GF-D8 (cell line): ENCODE measurements at regions not wholly inside any gene's neighbourhood (a gene's known extent, or its start where the extent isn't known, plus 50 kb on each side); places are given as distances from the start of the nearest gene placed in this dataset.
"Not testable (repeated sequence)": the region's sequence is repeated elsewhere in the genome, so short reads cannot be mapped to it uniquely, and the experiment has no call there.

Experiments
- DNase-seq: peaks from one replicate; lab custom pipeline; 2025; lab: John Stamatoyannopoulos, UW

DNA sequence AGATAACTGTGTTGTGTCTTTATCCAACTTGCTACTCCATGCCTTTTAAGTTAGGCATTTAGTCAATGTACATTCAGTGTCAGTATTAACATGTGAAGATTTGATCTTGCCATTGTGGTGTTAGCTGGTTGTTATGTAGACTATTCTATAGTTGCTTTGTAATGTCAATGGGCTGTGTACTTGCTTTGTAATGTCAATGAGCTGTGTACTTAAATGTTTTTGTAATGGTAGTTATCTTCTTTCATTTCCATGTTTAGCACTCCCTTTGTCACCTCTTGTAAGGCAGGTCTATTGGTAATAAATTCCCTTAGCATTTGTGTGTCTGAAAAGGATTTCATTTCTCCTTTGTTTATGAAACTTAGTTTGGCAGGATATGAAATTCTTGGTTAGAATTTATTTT is 53.4 kb downstream of the MC4R start:
- DNase-seq: no peak

DNA sequence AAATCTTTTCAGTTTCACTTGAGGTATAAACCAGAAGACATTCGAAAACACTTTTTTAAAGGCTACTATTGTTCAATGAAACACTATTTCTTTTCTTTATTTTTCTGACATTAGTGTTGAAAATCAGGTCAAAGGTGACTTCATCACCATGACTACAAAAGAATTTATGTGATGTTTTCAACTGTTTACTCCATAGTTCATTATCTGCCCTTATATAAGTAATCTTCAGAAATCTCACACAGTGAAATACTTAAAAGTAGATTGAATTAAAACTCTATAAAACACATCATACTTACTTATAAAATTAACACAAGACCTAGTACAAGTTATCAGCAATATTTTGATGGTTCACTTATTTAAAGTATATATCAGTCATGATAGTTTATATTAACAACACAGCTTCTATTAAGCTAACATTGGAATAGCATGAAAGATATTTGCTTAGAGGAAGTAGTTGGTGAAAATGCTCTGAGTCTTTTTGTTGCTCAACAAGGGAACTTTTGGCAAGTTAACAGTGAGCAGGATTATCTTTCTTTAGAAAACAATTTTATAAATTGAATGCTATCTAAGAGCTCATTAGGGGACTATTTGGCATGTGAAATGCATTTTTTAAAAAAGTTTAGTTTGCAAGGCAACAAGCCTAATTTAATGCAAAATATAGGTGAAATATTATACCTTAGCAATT is 60.8 kb downstream of the MC4R start:
- no peak for DNase-seq

DNA sequence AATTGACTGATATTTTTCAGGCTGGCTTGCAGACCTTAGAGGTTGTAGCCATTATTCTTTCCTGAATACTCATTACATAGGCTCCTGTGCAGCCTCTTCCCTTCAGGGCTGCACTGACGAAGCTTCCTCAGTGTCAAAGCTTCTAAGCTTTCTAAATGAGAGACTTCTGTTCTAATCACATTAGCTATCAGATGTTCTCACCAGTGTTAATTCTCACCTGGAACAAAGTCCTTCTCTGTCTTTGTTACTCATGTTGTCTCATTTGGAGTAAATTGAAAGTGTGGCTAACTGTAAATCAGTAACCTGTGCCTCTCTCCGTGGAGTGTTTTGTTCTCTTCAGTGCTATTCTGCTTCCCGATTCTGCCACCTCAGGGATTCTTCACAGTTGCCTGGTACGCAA is 76.9 kb downstream of the MC4R start:
- no peak for DNase-seq

DNA sequence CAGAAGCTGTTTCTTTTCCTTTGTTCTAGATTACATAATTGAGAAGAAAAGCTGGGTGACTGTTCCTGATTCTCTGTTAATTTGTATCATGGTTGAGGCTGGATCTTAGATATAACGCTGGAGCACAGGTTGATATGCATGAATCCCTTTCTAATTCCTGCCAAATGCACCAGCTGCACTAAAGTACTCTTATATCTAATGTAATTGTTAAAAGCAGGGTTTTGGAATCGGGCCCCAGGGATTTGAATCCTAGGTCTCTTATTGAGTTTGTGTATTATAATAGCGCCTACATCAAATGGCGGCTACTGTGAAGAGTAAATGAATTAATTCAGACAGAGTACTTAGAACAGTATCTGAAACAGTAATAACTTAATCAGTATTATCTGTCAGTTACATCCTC is 80.4 kb downstream of the MC4R start:
- no peak for DNase-seq

DNA sequence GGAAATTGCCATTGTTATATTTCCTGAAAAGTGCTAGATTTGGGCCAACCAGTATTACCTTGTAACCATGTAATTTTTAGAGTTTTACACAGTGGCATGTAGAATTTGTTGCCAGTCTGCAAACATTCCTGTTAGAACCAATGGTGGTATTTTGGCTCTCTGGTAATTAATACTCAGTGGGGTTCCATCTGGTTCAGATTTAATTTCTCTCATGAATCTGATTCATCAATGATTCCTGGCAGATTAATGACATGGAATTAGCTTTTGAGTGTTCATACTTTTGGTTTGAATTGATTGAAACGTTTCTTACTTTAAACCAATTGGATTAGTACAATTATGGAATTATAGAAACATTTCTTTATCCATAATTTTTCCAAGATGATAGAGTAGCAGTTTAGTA is 93.2 kb downstream of the MC4R start:
- DNase-seq: no peak

DNA sequence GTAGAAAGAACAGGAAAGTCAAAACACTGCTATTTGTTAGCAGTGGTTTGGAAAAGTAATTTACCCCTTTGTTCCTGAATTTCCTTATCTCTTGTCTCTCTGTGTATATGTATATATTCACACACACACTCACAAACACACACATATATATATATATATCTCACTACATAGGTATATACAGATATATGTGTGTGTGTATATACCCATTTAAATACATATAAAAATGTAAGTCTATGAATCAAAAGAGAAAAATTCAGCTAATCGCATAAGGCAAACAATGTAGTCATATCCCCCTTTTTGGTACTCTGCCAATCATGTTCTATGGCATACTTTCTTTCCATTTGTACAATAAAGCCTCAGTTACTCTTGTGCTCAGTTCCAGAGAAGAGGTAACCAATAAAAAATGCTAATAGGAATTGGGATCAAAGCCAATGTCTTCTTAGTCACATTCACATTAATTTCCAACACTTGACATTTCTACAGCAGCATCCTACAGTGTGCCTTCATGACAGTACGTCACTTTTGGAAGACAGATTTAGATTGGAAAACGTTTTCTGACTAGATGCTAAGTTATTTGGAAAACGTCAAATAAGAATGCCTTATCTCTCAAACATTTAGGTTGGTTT is 94.6 kb downstream of the MC4R start:
- no peak for DNase-seq

DNA sequence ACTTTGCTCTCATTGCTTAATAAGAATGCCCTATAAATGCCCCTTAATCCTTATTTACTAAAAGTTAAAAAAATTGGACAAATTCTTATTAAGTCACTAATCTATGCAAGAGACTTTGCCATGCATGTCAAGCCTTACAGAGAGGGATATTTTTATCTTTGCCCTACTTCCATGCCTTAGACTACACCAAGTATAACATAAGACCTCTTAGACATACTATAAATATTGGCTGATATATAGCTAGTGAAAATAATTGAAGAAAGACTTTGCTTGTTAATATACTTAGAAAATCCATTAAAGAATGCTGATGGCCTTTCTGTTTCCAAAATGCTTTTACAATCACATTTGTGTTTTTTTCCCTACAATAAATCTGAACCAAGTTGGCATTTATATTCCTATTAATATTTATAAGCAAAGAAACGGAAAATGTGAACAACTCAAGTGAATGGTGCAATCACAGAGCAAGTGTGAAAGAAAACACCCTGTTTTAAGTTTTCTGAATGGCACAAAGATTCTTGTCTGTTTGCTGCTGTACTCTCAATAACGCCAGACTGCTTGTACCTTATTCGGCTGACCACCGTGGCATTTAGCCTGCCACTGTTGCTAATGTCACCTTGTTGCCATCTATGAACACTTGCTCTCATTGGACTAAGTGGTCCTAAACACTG is 105.0 kb downstream of the MC4R start:
- DNase-seq: no peak

DNA sequence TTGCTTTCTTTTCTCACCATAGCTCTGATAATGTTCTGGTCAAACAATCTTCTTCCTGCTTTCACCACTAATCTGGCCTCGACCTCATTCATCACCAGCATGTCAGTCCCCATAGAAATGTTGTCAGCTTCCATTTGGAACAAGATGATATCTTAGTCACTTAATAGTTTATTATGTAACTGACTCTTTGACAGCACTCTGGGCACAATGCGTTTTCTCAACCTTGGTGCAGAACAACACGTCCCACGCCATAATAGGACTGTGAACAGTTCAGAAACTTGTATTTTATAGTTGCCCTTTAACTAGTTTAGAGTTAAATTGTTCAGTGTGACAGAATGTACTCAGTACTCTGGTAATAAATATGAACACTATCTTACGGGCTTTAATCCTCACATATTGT is 106.0 kb downstream of the MC4R start:
- DNase-seq: no peak

DNA sequence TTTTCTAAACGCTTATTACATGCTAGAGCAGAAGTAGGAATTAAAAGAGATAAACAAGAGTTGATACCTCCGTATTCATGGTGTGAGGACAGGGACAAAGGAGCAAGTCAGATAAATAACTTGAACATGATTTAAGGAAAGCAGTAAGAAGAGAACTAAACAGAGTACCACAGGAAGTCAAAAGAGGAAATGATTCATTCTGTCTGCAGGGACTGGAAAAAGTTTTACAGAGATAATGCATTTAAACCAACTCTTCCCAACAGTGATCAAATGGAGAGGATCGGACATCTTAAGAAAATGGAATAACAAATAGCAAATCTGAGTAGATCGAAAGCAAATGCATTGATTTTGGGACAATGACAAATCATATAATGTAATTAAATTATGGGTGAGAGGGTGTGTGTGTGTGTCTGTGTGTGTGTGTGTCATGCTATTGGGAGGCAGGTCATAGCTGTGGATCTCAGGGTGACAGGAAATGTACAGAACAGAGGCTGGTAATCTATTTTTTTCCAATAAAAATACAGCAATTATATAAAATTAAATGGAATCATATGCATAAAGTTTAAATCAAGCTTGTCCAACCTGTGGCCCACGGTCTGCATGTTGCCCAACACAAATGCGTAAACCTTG is 113.4 kb downstream of the MC4R start:
- no peak for DNase-seq

DNA sequence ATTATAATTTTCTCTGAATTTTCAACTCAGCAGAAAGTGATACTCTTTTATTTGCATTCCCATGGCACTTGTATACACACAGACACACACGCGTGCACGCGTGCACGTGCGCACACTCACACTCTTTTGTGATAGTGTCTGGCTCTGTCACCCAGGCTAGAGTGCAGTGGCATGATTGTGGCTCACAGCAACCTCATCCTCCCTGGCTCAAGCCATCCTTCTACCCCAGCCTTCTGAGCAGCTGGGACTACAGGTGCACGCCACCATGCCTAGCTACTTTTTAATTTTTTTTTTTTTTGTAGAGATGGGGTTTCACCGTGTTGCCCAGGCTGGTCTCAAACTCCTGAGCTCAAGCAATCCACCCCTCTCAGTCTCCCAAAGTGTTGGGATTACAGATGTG is 123.2 kb downstream of the MC4R start:
- DNase-seq: no peak

DNA sequence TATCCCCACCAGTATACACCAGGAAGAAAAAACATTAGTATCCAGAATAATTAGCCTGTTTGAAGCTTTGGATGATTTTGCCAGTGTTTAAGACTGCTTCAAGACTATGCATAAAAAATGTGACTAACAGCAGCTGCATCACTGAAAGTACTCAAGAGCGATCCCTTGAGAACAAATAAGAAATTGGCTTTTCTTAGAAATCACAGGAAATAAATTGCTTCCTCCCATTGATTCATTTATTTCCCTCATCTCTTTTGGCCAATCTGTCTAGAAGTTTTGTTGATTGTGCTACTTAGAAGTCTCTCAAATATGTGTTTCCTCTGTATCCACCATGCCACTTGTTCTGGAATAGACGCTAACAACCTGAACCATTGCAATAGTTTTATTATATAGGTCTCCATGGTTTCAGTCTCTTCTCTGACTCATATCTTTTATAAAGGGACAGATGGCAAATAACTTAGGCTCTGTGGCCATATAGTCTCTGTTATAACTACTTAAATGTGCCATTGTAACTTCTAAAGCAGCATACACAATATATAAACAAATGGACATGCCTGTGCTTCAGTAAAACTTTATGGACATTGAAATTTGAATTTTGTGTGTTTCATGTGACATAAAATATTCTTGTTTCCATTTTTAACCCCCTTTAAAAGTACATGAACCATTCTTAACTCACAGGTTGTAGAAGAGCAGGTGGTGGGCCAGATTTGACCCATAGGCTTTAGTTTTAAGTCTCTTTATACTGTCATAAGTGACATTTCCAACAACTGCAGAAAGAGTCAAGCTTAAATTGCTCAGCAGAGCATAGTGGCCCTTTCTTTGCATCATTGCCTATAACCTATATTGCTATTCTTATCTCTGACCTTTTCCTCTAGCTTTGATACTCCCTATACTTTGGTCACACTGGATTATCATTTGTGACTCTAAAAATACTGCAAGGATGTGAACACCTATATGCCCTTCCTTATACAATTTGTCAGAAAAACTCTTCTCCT is 123.9 kb downstream of the MC4R start:
- no peak for DNase-seq

DNA sequence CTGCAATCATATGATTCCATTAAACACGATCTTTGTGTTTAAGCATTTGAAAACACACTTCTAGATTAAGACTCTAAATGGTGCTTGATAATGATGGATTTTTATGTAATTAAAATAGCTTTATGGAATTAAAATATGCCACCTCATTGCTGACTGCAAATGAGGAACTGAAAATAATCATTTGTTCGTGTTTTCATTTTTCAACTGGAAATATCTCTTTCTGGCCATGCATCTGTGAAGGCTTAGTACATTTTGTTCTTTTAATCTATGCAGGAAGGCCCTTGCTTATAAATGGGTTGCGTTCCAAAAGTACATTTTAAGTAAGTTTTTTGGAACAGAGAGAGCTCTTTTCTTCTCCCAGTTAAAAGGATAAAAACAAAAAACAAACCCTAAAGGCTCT is 125.5 kb downstream of the MC4R start:
- DNase-seq: no peak

DNA sequence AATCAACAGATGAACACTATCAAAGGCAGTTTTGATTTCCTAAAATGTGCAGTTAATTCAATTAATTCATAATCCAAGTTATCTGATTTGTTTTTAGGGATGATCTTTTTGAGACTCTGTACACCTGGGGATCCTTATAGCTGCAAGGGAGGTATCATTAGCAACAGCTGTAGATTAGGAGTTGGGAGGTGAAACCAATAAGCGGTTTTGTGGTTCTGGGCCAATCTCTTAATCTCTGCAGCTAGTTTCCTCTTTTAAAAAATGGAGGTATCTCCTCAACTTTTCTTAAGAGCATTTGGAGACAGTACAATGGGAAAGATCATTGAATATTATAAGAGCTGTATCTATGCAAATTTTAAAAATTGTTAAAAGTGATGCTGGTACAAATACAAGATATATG is 126.0 kb downstream of the MC4R start:
- peak; percentile 51 for DNase-seq

DNA sequence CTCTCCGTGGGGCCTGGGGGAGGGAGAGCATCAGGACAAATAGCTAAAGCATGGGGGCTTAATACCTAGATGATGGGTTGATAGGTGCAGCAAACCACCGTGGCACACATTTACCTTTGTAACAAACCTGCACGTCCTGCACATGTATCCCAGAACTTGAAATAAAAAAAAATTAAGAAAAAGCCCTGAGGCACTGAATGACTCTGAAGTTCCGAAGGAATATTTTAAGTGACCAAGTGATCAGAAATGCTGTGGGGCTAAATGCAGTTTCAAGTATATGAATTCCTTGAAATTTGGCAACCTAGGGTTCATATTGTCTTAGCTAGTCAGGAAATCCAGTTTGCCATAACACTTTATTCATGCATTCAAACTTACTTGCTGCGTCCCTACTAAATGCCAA is 127.5 kb downstream of the MC4R start:
- DNase-seq: no peak

DNA sequence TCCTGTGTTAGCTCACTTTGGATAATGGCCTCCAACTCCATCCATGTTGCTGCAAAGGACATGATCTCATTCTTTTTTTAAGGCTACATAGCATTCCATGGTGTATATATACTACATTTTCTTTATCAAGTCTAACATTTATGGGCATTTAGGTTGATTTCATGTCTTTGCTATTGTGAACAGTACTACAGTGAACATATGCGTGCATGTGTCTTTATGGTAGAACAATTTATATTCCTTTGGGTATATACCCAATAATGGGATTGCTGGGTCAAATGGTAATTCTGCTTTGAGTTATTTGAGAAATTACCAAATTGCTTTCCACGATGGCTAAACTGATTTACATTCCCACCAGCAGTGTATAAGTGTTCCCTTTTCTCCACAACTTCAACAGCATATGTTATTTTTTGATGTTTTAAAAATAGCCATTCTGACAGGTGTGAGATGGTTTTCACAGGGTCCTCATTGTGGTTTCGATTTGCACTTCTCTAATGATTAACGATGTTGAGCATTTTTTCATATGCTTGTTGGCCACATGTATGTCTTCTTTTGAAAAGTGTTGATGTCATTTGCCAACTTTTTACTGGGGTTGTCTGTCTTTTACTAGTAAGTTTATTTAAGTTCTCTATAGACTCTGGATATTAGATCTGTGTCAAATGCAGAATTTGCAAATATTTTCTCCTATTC is 133.4 kb downstream of the MC4R start:
- DNase-seq: not testable (repeated sequence)

DNA sequence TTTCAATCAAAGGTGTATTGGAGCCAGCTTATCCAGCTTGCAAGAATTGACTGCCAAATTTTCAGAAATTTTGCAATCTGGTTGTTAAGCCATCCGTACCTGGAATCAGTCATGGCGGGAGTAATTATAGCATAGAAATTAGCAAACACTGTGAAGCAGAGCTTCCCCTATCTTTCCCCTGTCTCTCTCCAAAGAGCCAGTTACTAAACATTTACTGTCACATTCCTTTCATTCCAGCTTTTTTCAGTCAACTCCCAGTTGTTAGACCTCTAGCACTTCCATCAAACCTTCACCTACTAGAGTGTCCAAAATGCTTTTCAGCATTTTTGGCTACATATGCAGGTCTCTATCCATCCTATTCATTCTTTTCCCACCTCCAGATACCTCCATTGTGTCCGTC is 137.4 kb downstream of the MC4R start:
- no peak for DNase-seq

DNA sequence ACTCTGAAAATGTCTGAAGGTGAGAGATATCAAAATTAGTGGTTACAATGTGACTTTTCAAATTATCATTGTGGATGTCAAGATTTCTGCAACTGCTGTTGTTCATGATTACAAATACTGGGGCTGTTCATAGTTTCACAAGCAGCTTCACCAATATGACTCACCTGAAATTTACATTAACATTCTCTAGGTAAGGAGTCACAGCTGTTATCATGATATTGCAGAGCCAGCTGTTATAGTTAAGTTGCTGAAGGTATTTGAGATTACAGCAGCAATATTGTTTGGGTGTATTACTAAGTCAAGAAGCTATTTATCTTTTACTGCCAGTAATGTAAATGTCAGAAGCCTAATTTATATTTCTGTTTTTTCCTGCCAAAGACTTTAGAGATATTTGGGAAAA is 140.0 kb downstream of the MC4R start:
- DNase-seq: no peak

DNA sequence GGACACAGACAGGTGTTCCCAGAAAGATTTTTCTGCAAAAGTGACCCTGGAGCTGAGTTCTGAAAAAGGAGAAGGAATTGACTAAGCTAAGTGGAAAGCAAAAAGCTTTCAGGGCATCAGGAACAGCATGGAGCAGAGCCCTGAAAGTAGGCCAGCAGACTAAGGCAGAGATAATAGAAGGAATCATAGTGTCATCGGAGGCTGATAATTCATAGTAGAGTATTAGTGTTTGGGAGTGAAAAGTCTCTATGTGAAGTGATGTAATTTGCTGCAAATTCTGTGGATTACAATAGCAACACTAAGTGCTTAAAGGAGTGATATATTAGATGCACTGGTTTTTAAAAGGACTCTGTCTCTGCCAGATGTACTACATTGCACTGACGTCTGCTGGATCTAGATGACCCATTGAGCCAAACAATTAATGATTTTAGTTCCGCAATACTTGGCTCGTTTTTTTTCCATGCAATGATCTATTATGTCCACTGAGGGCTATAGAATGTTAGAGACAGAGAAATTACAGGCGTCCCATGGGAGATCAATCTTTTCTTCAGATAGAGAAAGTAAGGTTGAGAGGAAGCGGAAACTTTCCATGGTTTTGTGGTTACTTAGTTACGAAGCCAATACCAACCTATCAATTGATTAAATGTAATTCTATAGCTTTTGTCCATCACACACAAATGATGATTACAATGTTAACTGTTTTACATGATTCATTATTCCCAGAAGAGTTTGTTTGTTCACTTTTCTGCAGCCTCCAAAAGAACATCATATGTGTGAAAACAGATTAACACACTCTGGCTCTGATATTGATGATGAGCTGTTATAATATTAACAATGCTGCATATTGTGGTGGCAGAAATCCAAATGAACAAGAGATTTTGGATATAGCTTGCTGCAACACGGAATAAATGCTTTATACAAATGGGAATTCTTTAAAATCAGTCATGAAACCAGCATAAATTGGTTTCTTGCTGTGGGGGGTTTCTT is 143.7 kb downstream of the MC4R start:
- no peak for DNase-seq

DNA sequence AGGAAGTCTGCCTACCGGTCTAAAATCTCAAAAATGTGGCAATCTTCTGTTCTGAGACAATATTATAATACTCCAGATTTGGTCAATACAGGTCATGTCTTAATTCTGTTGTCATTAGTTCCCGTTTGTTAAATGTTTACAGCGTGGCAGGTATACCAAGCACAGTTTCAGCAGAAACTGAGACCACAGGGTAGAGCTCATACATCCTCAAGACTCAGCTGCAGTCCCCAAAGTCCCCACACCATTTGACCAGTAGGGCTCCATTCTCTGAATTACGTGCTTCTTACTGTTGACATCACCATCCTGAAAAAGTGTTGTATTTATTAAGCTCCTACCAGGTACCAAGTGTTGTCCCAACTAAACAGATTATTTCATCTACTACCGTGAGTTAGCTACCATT is 157.1 kb downstream of the MC4R start:
- DNase-seq: no peak

DNA sequence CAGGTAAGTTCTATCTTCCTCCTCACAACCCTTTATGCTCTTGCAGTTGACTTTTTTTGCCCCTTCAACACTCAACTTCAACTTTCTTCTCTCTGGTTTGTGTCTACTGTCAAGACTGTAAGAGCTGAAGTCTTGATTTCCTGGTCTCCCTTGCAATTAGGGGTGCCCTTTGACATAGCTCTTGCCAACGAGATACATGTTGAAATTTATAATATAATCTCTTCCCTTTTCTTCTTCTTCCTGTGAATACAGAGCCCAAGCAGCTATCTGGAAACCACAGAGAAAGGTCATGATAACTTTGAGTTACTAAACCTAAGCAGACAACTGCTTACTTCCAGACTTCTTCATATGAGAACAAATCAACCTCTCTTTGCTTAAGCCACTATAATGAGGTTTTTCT is 163.5 kb downstream of the MC4R start:
- DNase-seq: no peak
